ENCODE measurements at regions not wholly inside any gene's neighbourhood (a gene's known extent, or its start where the extent isn't known, plus 50 kb on each side); places are given as distances from the start of the nearest gene placed in this dataset.

DNA sequence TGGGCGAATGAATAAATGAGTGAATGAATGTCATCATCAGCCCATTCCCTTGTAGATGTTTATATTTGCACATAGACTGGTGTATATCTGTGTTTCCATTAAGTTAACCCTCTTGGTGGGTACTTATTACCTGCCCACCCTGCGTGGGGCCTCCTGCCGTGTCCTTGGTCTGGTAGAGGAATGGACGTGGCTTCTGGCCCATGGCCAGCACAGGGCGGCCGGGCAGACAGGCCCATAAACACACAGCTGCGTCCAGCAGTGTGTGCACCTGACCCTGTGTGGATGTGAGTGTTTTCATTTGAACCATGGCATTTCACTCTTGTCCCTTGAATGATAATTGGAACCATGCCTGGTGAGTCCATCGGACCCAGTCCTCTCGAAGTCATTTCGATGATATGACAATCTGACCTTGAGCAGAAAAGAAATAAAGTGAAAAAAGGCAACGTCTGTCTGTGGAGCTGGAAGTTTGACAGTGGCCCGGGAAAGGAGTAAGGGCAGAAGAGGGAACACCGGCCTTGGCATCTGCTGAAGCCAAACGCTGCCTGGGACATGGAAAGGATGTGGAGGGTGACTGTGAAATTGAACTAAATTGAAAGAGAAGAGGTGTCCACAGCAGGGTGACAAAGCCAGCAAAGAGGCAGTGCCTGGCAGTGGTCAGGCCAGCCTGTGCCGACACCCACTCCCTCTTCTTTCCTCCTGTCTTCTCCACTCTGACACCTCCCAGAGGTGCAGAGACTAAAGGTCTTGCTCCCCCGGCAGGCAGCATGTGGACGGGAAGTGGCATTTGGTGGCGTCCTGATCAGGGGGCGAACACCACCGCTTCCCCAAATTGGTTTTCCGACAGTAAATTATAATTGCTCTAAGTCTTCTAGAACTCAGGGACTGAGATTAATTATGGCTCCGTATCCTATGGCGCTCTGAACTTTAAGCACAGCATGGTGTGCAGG is 199.0 kb upstream of the ZMIZ1 start:
- no peaks in the 10 kb centered on the region for H3K79me2 ChIP-seq (ENCODE audit: insufficient read depth, low read length)
- H3K9me3 ChIP-seq (ENCODE audit: low read length), result no peaks in the 10 kb centered on the region
- no peak overlapping the region for H2AFZ ChIP-seq (ENCODE audit: low read length)
- H3K9ac ChIP-seq (ENCODE audit: low read length), result no peak overlapping the region
- no peaks in the 10 kb centered on the region for H3K36me3 ChIP-seq (ENCODE audit: insufficient read depth, low read length)
- no peaks in the 10 kb centered on the region for H3F3A ChIP-seq (ENCODE audit: insufficient read depth, low read length)
- H4K20me1 ChIP-seq (ENCODE audit: insufficient read depth, low read length), result no peaks in the 10 kb centered on the region
- no peaks in the 10 kb centered on the region for H3K4me1 ChIP-seq (ENCODE audit: insufficient read depth, low read length, severe bottlenecking)
- H3K9me2 ChIP-seq (ENCODE audit: low read depth, low read length), result no peaks in the 10 kb centered on the region
- TF ChIP-seq EZH2 (IDR thresholded peaks at IDR 0.05; ENCODE audit: borderline replicate concordance, low read length), result no peak
- TF ChIP-seq CTCF (IDR thresholded peaks at IDR 0.05; ENCODE audit: low read length), result no peak
- no peaks in the 10 kb centered on the region for H3K27me3 ChIP-seq (ENCODE audit: insufficient read depth, low read length)
- H3K27ac ChIP-seq (ENCODE audit: low read depth, low read length, poor library complexity, severe bottlenecking), result no peak overlapping the region
- no peak overlapping the region for H3K4me3 ChIP-seq (ENCODE audit: low read depth, low read length, poor library complexity, severe bottlenecking)
- H3K4me2 ChIP-seq (ENCODE audit: low read length), result no peak overlapping the region

DNA sequence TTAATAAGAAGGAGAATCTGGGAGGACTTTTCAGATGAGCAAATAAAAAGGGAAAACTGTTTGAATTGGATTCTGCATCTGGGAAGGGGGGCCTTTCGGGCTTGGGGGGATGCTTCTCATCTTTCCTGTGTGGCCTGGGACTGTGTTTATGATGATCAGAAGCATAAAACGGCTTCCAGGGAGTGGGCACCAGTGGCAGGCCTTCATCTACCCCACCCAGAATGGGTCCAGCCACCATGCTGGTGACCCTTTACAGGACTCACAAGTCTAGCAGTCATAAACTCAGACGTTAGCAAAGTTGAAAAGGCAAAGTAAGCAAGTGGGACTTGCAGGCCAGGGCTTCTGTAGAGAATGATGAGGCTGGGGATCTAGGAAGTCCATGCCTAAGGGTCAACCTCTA is 198.3 kb upstream of the ZMIZ1 start:
- Histone ChIP-seq H4K20me1 (ENCODE audit: insufficient read depth, low read length) (no peaks in the 10 kb centered on the region), H2AFZ (ENCODE audit: low read length) (no peak overlapping the region), H3K4me3 (ENCODE audit: low read depth, low read length, poor library complexity, severe bottlenecking) (no peak overlapping the region), H3K9me3 (ENCODE audit: low read length) (no peaks in the 10 kb centered on the region), H3K27me3 (ENCODE audit: insufficient read depth, low read length) (no peaks in the 10 kb centered on the region), H3K36me3 (ENCODE audit: insufficient read depth, low read length) (no peaks in the 10 kb centered on the region), H3K9me2 (ENCODE audit: low read depth, low read length) (no peaks in the 10 kb centered on the region), H3K9ac (ENCODE audit: low read length) (no peak overlapping the region), H3K27ac (ENCODE audit: low read depth, low read length, poor library complexity, severe bottlenecking) (no peak overlapping the region), H3K79me2 (ENCODE audit: insufficient read depth, low read length) (no peaks in the 10 kb centered on the region), H3F3A (ENCODE audit: insufficient read depth, low read length) (no peaks in the 10 kb centered on the region), H3K4me2 (ENCODE audit: low read length) (no peak overlapping the region), H3K4me1 (ENCODE audit: insufficient read depth, low read length, severe bottlenecking) (no peaks in the 10 kb centered on the region)
- TF ChIP-seq CTCF (IDR thresholded peaks at IDR 0.05; ENCODE audit: low read length) (no peak), EZH2 (IDR thresholded peaks at IDR 0.05; ENCODE audit: borderline replicate concordance, low read length) (no peak)

DNA sequence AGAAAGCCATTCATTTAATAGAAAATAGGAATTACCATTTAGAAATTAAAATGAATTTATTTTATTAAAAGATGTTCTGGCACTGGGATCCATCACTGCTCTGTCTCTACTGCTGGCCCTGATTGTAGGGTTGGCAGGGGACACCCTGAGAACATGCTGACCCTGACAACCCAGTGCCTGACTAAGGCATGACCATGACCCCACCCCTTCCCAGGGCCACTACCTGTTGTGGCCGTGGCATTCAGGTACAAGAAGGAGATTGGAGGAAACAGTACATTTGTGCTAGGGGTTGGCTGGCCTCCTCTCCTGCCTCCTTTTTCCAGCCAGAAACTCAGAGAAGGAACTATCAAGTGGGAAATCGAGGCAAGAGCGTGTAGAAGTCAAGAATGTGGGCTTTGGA is 197.0 kb upstream of the ZMIZ1 start:
- Histone ChIP-seq H3K27ac (ENCODE audit: low read depth, low read length, poor library complexity, severe bottlenecking) (no peak overlapping the region), H3K79me2 (ENCODE audit: insufficient read depth, low read length) (no peaks in the 10 kb centered on the region), H3F3A (ENCODE audit: insufficient read depth, low read length) (no peaks in the 10 kb centered on the region), H3K9me2 (ENCODE audit: low read depth, low read length) (no peaks in the 10 kb centered on the region), H3K4me3 (ENCODE audit: low read depth, low read length, poor library complexity, severe bottlenecking) (no peak overlapping the region), H3K27me3 (ENCODE audit: insufficient read depth, low read length) (no peaks in the 10 kb centered on the region), H3K9me3 (ENCODE audit: low read length) (no peaks in the 10 kb centered on the region), H3K4me1 (ENCODE audit: insufficient read depth, low read length, severe bottlenecking) (no peaks in the 10 kb centered on the region), H2AFZ (ENCODE audit: low read length) (no peak overlapping the region), H3K9ac (ENCODE audit: low read length) (no peak overlapping the region), H3K36me3 (ENCODE audit: insufficient read depth, low read length) (no peaks in the 10 kb centered on the region), H3K4me2 (ENCODE audit: low read length) (no peak overlapping the region), H4K20me1 (ENCODE audit: insufficient read depth, low read length) (no peaks in the 10 kb centered on the region)
- no peak for TF ChIP-seq EZH2 (IDR thresholded peaks at IDR 0.05; ENCODE audit: borderline replicate concordance, low read length)
- TF ChIP-seq CTCF (IDR thresholded peaks at IDR 0.05; ENCODE audit: low read length), result no peak
